Stimulated activated CD8-positive, alpha-beta memory T cell treated with anti-CD3 and anti-CD28 coated beads, Interleukin-12 subunit alpha, Interleukin-12 subunit beta, amount 100 ng/mL, for 4 hours (primary cell): ENCODE measurements at regions not wholly inside any gene's neighbourhood (a gene's known extent, or its start where the extent isn't known, plus 50 kb on each side); places are given as distances from the start of the nearest gene placed in this dataset.

ENCODE experiments used
- DNase-seq: peaks from one replicate; pipeline ENCODE4 v3.0.0-alpha.2; 2020; ENCODE audit warnings: low read depth

- DNase-seq, result no peak
Measured at GRCh38 chr2:180061085-180061484, 54.0 kb upstream of the CWC22 start.

- DNase-seq, result no peak
Measured at GRCh38 chr2:180058993-180059392, 51.9 kb upstream of the CWC22 start.

- no peak for DNase-seq
Measured at GRCh38 chr2:180057706-180058412, 50.8 kb upstream of the CWC22 start.
